GM23338 (cell line): ENCODE measurements at regions not wholly inside any gene's neighbourhood (a gene's known extent, or its start where the extent isn't known, plus 50 kb on each side); places are given as distances from the start of the nearest gene placed in this dataset.

Experiments used
- ATAC-seq: fragments of 200-7000 bp; cut with Tn5 transposase; 3 replicates; pipeline ENCODE4 v1.9.1; 2020
- DNase-seq: peaks from one replicate; pipeline ENCODE4 v3.0.0-alpha.2; 2015; ENCODE audit warnings: low spot score
- H2AFZ ChIP-seq: fragments of 200-600 bp; sonication (generic); 2 replicates; pipeline ENCODE4 v1.8.0; 2016; ENCODE audit warnings: antibody characterized with exemption, mild to moderate bottlenecking, moderate library complexity
- H3F3A ChIP-seq: fragments of 200-600 bp; sonication (generic); replicated peaks from 2 replicates; pipeline ENCODE4 v1.8.0; 2017; ENCODE audit warnings: antibody characterized with exemption, mixed run types, low read depth
- H3K27ac ChIP-seq: fragments of 200-600 bp; sonication (generic); 2 replicates; pipeline ENCODE4 v1.6.1; 2016; ENCODE audit warnings: low read depth
- H3K27me3 ChIP-seq: fragments of 200-600 bp; sonication (generic); 2 replicates; pipeline ENCODE4 v1.8.0; 2016; ENCODE audit warnings: mild to moderate bottlenecking, mixed run types, moderate library complexity; ENCODE audit not compliant: insufficient read depth
- H3K36me3 ChIP-seq: fragments of 200-600 bp; sonication (generic); 2 replicates; pipeline ENCODE4 v1.8.0; 2016; ENCODE audit warnings: mild to moderate bottlenecking; ENCODE audit not compliant: insufficient read depth
- H3K4me1 ChIP-seq: fragments of 200-600 bp; sonication (generic); 2 replicates; pipeline ENCODE4 v1.8.0; 2016; ENCODE audit warnings: mild to moderate bottlenecking, moderate library complexity; ENCODE audit not compliant: insufficient read depth
- H3K4me2 ChIP-seq: fragments of 200-600 bp; sonication (generic); 2 replicates; pipeline ENCODE4 v1.7.1; 2017; ENCODE audit warnings: mixed run types
- H3K4me3 ChIP-seq: fragments of 200-600 bp; sonication (generic); 2 replicates; pipeline ENCODE4 v1.6.1; 2016; ENCODE audit warnings: mixed run types
- H3K79me2 ChIP-seq: fragments of 200-600 bp; sonication (generic); replicated peaks from 2 replicates; pipeline ENCODE4 v1.8.0; 2017; ENCODE audit warnings: mild to moderate bottlenecking; ENCODE audit not compliant: insufficient read depth
- H3K9me2 ChIP-seq: fragments of 200-600 bp; sonication (generic); 2 replicates; pipeline ENCODE4 v1.8.0; 2017; ENCODE audit not compliant: insufficient read depth
- H4K20me1 ChIP-seq: fragments of 200-600 bp; sonication (generic); replicated peaks from 2 replicates; pipeline ENCODE4 v1.8.0; 2017; ENCODE audit warnings: mild to moderate bottlenecking; ENCODE audit not compliant: insufficient read depth
- H3K27ac Mint-ChIP-seq: 2 replicates; pipeline ENCODE4 v1.8.0; 2020; ENCODE audit warnings: inconsistent platforms, mild to moderate bottlenecking, moderate library complexity, mixed read lengths
- H3K27me3 Mint-ChIP-seq: 3 replicates; pipeline ENCODE4 v1.8.0; 2022; ENCODE audit warnings: low read depth, mild to moderate bottlenecking, moderate library complexity, mixed read lengths, inconsistent platforms; ENCODE audit not compliant: insufficient read depth, poor library complexity
- H3K36me3 Mint-ChIP-seq: 3 replicates; pipeline ENCODE4 v1.8.0; 2021; ENCODE audit warnings: low read depth, mild to moderate bottlenecking, inconsistent platforms, moderate library complexity, mixed read lengths
- H3K4me1 Mint-ChIP-seq: 3 replicates; pipeline ENCODE4 v1.8.0; 2020; ENCODE audit warnings: mild to moderate bottlenecking, inconsistent platforms, mixed read lengths
- H3K4me3 Mint-ChIP-seq: 3 replicates; pipeline ENCODE4 v1.8.0; 2021; ENCODE audit warnings: moderate library complexity, mild to moderate bottlenecking, inconsistent platforms, mixed read lengths
- H3K9me3 Mint-ChIP-seq: 3 replicates; pipeline ENCODE4 v1.8.0; 2020; ENCODE audit warnings: moderate library complexity, mild to moderate bottlenecking, inconsistent platforms, mixed read lengths
- CTCF ChIP-seq, 2 experiments: fragments of 200-600 bp in 1 of 2; sonication (generic) in 1 of 2; conservative IDR thresholded peaks; 2 replicates each; pipeline versions ENCODE4 v1.5.1 to v1.6.1; 2016 to 2017; ENCODE audit warnings: antibody characterized with exemption in 2 of 2, low read depth in 2 of 2, mild to moderate bottlenecking in 2 of 2, moderate library complexity in 1 of 2
- ETS1 ChIP-seq: IDR thresholded peaks from 2 replicates; pipeline ENCODE4 v1.6.1; 2016; ENCODE audit warnings: antibody characterized with exemption
- EZH2 ChIP-seq: fragments of 200-600 bp; sonication (generic); IDR thresholded peaks from one replicate; pipeline ENCODE4 v1.8.0; 2017; ENCODE audit warnings: antibody characterized with exemption, mild to moderate bottlenecking, low read depth; ENCODE audit not compliant: unreplicated experiment
- EZH2phosphoT487 ChIP-seq: fragments of 200-600 bp; sonication (generic); IDR thresholded peaks from one replicate; pipeline ENCODE4 v1.8.1; 2018; ENCODE audit warnings: antibody characterized with exemption; ENCODE audit not compliant: unreplicated experiment
- NANOG ChIP-seq: IDR thresholded peaks from 2 replicates; pipeline ENCODE4 v1.6.1; 2016; ENCODE audit warnings: antibody characterized with exemption, borderline replicate concordance
- REST ChIP-seq: IDR thresholded peaks from one replicate; pipeline ENCODE4 v1.6.1; 2018; ENCODE audit warnings: antibody characterized with exemption; ENCODE audit not compliant: unreplicated experiment
- STAT1 ChIP-seq: IDR thresholded peaks from one replicate; pipeline ENCODE4 v1.6.1; 2016; ENCODE audit warnings: antibody characterized with exemption; ENCODE audit not compliant: unreplicated experiment
- ZNF114 ChIP-seq: fragments of 250-450 bp; sonication (Bioruptor Pico); IDR thresholded peaks from 2 replicates; pipeline ENCODE4 v1.5.0; 2020; ENCODE audit warnings: mild to moderate bottlenecking, moderate library complexity
- ZNF331 ChIP-seq: fragments of 250-450 bp; sonication (Bioruptor Pico); IDR thresholded peaks from 2 replicates; pipeline ENCODE4 v1.5.0; 2020; ENCODE audit warnings: low read depth, mild to moderate bottlenecking, moderate library complexity
- ZNF462 ChIP-seq: fragments of 250-450 bp; sonication (Bioruptor Pico); IDR thresholded peaks from 2 replicates; pipeline ENCODE4 v1.5.0; 2020; ENCODE audit warnings: mild to moderate bottlenecking, moderate library complexity

- H3K9me2 ChIP-seq: no peaks in the 10 kb centered on the region
- no peaks in the 10 kb centered on the region for H3K36me3 ChIP-seq
- no peaks in the 10 kb centered on the region for H3K27me3 ChIP-seq
- H3F3A ChIP-seq: no peaks in the 10 kb centered on the region
- peak overlapping the region; percentile 61; the same call in 1 of the 2 replicates for H2AFZ ChIP-seq
- no peak overlapping the region for H3K4me2 ChIP-seq
- ATAC-seq (peak; percentile 61), DNase-seq (peak; percentile 34)
- H3K4me1 Mint-ChIP-seq: peaks cover 9% of the 10 kb centered on the region
- no peak overlapping the region for H3K27ac ChIP-seq
- no peak for TF ChIP-seq EZH2phosphoT487
- no peak for TF ChIP-seq ZNF462 (CRISPR knock-in tag)
- TF ChIP-seq REST: no peak
- no peak for TF ChIP-seq NANOG
- TF ChIP-seq ZNF114: no peak
- no peak for TF ChIP-seq ZNF331
- TF ChIP-seq ETS1: no peak
- no peak for TF ChIP-seq CTCF (conservative IDR thresholded peaks at IDR 0.05; ENCODE audit: low read depth in 2 of 2)
- no peak for TF ChIP-seq STAT1
- TF ChIP-seq EZH2: no peak
- H3K4me1 ChIP-seq: peaks cover 4% of the 10 kb centered on the region; the same call in 1 of the 2 replicates
- H3K27me3 Mint-ChIP-seq: peaks cover 4% of the 10 kb centered on the region
- no peak overlapping the region for H3K4me3 Mint-ChIP-seq
- no peak overlapping the region for H3K4me3 ChIP-seq
- no peaks in the 10 kb centered on the region for H3K79me2 ChIP-seq
- no peaks in the 10 kb centered on the region for H4K20me1 ChIP-seq
- no peak overlapping the region for H3K27ac Mint-ChIP-seq
- H3K9me3 Mint-ChIP-seq: no peaks in the 10 kb centered on the region; the same call in 2 of the 3 replicates
- no peaks in the 10 kb centered on the region; the same call in 2 of the 3 replicates for H3K36me3 Mint-ChIP-seq
These were observed 130.7 kb upstream of the IGSF21 start for GRCh38 chr1:17976854-17977253.
